WTC11 (cell line): ENCODE measurements at regions not wholly inside any gene's neighbourhood (a gene's known extent, or its start where the extent isn't known, plus 50 kb on each side); places are given as distances from the start of the nearest gene placed in this dataset.

Source experiments
- ATAC-seq: fragments of 200-7000 bp; cut with Tn5 transposase; 2 replicates; pipeline ENCODE4 v1.10.0; 2021; ENCODE audit warnings: mild to moderate bottlenecking, moderate library complexity
- CTCF ChIA-PET: fragments of 300-600 bp; sonication (Branson Sonifier 250); formaldehyde crosslinking; loops from one replicate; lab custom pipeline; 2021; ENCODE audit warnings: antibody characterized with exemption; lab: Charles Lee
- POLR2A ChIA-PET: fragments of 350-600 bp; sonication (Branson Sonifier 250); formaldehyde crosslinking; loops from one replicate; lab custom pipeline; 2021; ENCODE audit warnings: antibody characterized with exemption; lab: Charles Lee
- DNase-seq: peaks from one replicate; pipeline ENCODE4 v3.0.0; 2021; ENCODE audit warnings: low spot score
- H3K27ac Mint-ChIP-seq: 2 replicates; pipeline ENCODE4 v1.8.0; 2021; ENCODE audit warnings: mixed read lengths
- H3K27me3 Mint-ChIP-seq: 2 replicates; pipeline ENCODE4 v1.8.0; 2021; ENCODE audit warnings: low read depth, mild to moderate bottlenecking, moderate library complexity, mixed read lengths
- H3K36me3 Mint-ChIP-seq: 2 replicates; pipeline ENCODE4 v1.8.0; 2021; ENCODE audit warnings: mixed read lengths
- H3K4me1 Mint-ChIP-seq: 2 replicates; pipeline ENCODE4 v1.8.0; 2022; ENCODE audit warnings: mixed read lengths
- H3K4me3 Mint-ChIP-seq: 2 replicates; pipeline ENCODE4 v1.8.0; 2021; ENCODE audit warnings: mild to moderate bottlenecking, moderate library complexity, mixed read lengths
- H3K9me3 Mint-ChIP-seq: 2 replicates; pipeline ENCODE4 v1.8.0; 2021; ENCODE audit warnings: mixed read lengths
- CREM ChIP-seq: sonication (generic); formaldehyde crosslinking; IDR thresholded peaks from 2 replicates; pipeline ENCODE4 v1.8.1; 2022; ENCODE audit warnings: mild to moderate bottlenecking, missing genetic modification reagents, moderate library complexity
- EMX1 ChIP-seq: fragments of 250-450 bp; sonication (Bioruptor Pico); IDR thresholded peaks from 2 replicates; pipeline ENCODE4 v1.8.0; 2021; ENCODE audit warnings: mild to moderate bottlenecking
- ESRRA ChIP-seq: sonication (generic); formaldehyde crosslinking; IDR thresholded peaks from 2 replicates; pipeline ENCODE4 v1.8.1; 2022; ENCODE audit warnings: mild to moderate bottlenecking, missing genetic modification reagents, borderline replicate concordance
- ETV6 ChIP-seq: sonication (generic); formaldehyde crosslinking; IDR thresholded peaks from 2 replicates; pipeline ENCODE4 v1.8.1; 2022; ENCODE audit warnings: mild to moderate bottlenecking, missing genetic modification reagents
- GABPB1 ChIP-seq: sonication (generic); formaldehyde crosslinking; IDR thresholded peaks from 2 replicates; pipeline ENCODE4 v1.8.1; 2023; ENCODE audit warnings: mild to moderate bottlenecking, missing genetic modification reagents
- MYBL2 ChIP-seq: sonication (generic); formaldehyde crosslinking; IDR thresholded peaks from 2 replicates; pipeline ENCODE4 v1.8.1; 2023; ENCODE audit warnings: mild to moderate bottlenecking, moderate library complexity, missing genetic modification reagents
- NFYB ChIP-seq: sonication (generic); formaldehyde crosslinking; conservative IDR thresholded peaks from 2 replicates; pipeline ENCODE4 v1.8.0; 2022; ENCODE audit warnings: low read depth, missing genetic modification reagents
- NR3C1 ChIP-seq: sonication (generic); formaldehyde crosslinking; conservative IDR thresholded peaks from 2 replicates; pipeline ENCODE4 v1.8.1; 2023; ENCODE audit warnings: low read depth, mild to moderate bottlenecking, missing genetic modification reagents
- PRRX2 ChIP-seq: fragments of 250-450 bp; sonication (Bioruptor Pico); IDR thresholded peaks from 2 replicates; pipeline ENCODE4 v1.8.0; 2021; ENCODE audit warnings: mild to moderate bottlenecking
- RORB ChIP-seq: fragments of 250-450 bp; sonication (Bioruptor Pico); IDR thresholded peaks from 2 replicates; pipeline ENCODE4 v1.9.0; 2021; ENCODE audit warnings: mild to moderate bottlenecking
- SMAD4 ChIP-seq: sonication (generic); formaldehyde crosslinking; IDR thresholded peaks from 2 replicates; pipeline ENCODE4 v1.8.0; 2022; ENCODE audit warnings: mild to moderate bottlenecking, missing genetic modification reagents
- SP1 ChIP-seq: sonication (generic); formaldehyde crosslinking; conservative IDR thresholded peaks from 2 replicates; pipeline ENCODE4 v1.8.1; 2022; ENCODE audit warnings: missing genetic modification reagents
- ZNF232 ChIP-seq: sonication (generic); formaldehyde crosslinking; IDR thresholded peaks from 2 replicates; pipeline ENCODE4 v1.8.0; 2022; ENCODE audit warnings: mild to moderate bottlenecking, missing genetic modification reagents
- ZNF317 ChIP-seq: sonication (generic); formaldehyde crosslinking; IDR thresholded peaks from 2 replicates; pipeline ENCODE4 v1.8.1; 2023; ENCODE audit warnings: low read depth, mild to moderate bottlenecking, moderate library complexity, missing genetic modification reagents, borderline replicate concordance
- ZNF423 ChIP-seq: fragments of 250-450 bp; sonication (Bioruptor Pico); IDR thresholded peaks from 2 replicates; pipeline ENCODE4 v2.1.2; 2022; ENCODE audit warnings: mild to moderate bottlenecking, moderate library complexity
- TF ChIP-seq, protein P1 (sequence below): sonication (generic); formaldehyde crosslinking; IDR thresholded peaks from 2 replicates; pipeline ENCODE4 v1.8.0; 2022; ENCODE audit warnings: mild to moderate bottlenecking, missing genetic modification reagents
- TF ChIP-seq, protein P2 (sequence below): sonication (generic); formaldehyde crosslinking; IDR thresholded peaks from 2 replicates; pipeline ENCODE4 v1.8.1; 2023; ENCODE audit warnings: mild to moderate bottlenecking, missing genetic modification reagents, borderline replicate concordance
- TF ChIP-seq, protein P3 (sequence below): sonication (generic); formaldehyde crosslinking; IDR thresholded peaks from 2 replicates; pipeline ENCODE4 v1.8.1; 2023; ENCODE audit warnings: mild to moderate bottlenecking, missing genetic modification reagents, moderate library complexity
- TF ChIP-seq, protein P4 (sequence below): sonication (generic); formaldehyde crosslinking; IDR thresholded peaks from 2 replicates; pipeline ENCODE4 v1.8.1; 2023; ENCODE audit warnings: mild to moderate bottlenecking, missing genetic modification reagents
- TF ChIP-seq, protein P5 (sequence below): sonication (generic); formaldehyde crosslinking; IDR thresholded peaks from 2 replicates; pipeline ENCODE4 v1.8.1; 2022; ENCODE audit warnings: low read depth, mild to moderate bottlenecking, moderate library complexity, missing genetic modification reagents, borderline replicate concordance
- TF ChIP-seq, protein P6 (sequence below): sonication (generic); formaldehyde crosslinking; IDR thresholded peaks from 2 replicates; pipeline ENCODE4 v1.8.1; 2022; ENCODE audit warnings: mild to moderate bottlenecking, missing genetic modification reagents, moderate library complexity, borderline replicate concordance
- TF ChIP-seq, protein P7 (sequence below): fragments of 250-450 bp; sonication (Bioruptor Pico); IDR thresholded peaks from 2 replicates; pipeline ENCODE4 v1.9.0; 2021; ENCODE audit warnings: mild to moderate bottlenecking
- TF ChIP-seq, protein P8 (sequence below): sonication (generic); formaldehyde crosslinking; IDR thresholded peaks from 2 replicates; pipeline ENCODE4 v1.8.1; 2023; ENCODE audit warnings: mild to moderate bottlenecking, missing genetic modification reagents

DNA sequence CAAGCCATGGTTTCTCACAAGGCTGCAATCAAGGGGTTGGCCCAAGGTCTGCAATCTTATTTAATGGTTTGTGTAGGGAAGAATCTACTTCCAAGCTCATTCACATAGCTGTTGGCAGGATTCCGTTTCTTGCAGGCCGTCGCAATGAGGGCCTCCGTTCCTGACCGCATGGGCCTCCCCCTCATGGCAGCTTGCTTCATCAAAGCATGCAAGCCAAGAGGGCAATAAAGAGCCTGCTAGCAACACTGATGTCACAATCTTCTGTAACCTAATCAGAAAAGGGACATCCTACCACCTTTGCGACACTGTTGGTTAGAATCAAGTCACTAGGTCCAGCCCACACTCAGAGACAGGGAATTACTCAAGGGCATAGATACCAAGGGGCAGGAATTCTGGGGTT, 95.5 kb downstream of the CCT6B start:
- Mint-ChIP-seq H3K4me3 (no peak overlapping the region), H3K9me3 (peaks cover 30% of the 10 kb centered on the region), H3K36me3 (0 out of 2 replicates have a peak, but pooled peaks cover 3% of the 10 kb centered on the region), H3K27me3 (peaks cover 3% of the 10 kb centered on the region), H3K4me1 (no peaks in the 10 kb centered on the region), H3K27ac (no peak overlapping the region)
- TF ChIP-seq SP1 (CRISPR knock-in tag): no peak
- no peak for TF ChIP-seq ESRRA
- no peak for TF ChIP-seq CREM (CRISPR knock-in tag)
- TF ChIP-seq, protein P1, sequence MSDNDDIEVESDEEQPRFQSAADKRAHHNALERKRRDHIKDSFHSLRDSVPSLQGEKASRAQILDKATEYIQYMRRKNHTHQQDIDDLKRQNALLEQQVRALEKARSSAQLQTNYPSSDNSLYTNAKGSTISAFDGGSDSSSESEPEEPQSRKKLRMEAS (CRISPR knock-in tag): no peak
- TF ChIP-seq, protein P2, sequence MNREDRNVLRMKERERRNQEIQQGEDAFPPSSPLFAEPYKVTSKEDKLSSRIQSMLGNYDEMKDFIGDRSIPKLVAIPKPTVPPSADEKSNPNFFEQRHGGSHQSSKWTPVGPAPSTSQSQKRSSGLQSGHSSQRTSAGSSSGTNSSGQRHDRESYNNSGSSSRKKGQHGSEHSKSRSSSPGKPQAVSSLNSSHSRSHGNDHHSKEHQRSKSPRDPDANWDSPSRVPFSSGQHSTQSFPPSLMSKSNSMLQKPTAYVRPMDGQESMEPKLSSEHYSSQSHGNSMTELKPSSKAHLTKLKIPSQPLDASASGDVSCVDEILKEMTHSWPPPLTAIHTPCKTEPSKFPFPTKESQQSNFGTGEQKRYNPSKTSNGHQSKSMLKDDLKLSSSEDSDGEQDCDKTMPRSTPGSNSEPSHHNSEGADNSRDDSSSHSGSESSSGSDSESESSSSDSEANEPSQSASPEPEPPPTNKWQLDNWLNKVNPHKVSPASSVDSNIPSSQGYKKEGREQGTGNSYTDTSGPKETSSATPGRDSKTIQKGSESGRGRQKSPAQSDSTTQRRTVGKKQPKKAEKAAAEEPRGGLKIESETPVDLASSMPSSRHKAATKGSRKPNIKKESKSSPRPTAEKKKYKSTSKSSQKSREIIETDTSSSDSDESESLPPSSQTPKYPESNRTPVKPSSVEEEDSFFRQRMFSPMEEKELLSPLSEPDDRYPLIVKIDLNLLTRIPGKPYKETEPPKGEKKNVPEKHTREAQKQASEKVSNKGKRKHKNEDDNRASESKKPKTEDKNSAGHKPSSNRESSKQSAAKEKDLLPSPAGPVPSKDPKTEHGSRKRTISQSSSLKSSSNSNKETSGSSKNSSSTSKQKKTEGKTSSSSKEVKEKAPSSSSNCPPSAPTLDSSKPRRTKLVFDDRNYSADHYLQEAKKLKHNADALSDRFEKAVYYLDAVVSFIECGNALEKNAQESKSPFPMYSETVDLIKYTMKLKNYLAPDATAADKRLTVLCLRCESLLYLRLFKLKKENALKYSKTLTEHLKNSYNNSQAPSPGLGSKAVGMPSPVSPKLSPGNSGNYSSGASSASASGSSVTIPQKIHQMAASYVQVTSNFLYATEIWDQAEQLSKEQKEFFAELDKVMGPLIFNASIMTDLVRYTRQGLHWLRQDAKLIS (CRISPR knock-in tag): no peak
- TF ChIP-seq MYBL2: no peak
- TF ChIP-seq, protein P3, sequence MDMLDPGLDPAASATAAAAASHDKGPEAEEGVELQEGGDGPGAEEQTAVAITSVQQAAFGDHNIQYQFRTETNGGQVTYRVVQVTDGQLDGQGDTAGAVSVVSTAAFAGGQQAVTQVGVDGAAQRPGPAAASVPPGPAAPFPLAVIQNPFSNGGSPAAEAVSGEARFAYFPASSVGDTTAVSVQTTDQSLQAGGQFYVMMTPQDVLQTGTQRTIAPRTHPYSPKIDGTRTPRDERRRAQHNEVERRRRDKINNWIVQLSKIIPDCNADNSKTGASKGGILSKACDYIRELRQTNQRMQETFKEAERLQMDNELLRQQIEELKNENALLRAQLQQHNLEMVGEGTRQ (CRISPR knock-in tag): no peak
- TF ChIP-seq EMX1 (CRISPR knock-in tag): no peak
- no peak for TF ChIP-seq NR3C1 (CRISPR knock-in tag)
- TF ChIP-seq NFYB (CRISPR knock-in tag): no peak
- TF ChIP-seq, protein P4, sequence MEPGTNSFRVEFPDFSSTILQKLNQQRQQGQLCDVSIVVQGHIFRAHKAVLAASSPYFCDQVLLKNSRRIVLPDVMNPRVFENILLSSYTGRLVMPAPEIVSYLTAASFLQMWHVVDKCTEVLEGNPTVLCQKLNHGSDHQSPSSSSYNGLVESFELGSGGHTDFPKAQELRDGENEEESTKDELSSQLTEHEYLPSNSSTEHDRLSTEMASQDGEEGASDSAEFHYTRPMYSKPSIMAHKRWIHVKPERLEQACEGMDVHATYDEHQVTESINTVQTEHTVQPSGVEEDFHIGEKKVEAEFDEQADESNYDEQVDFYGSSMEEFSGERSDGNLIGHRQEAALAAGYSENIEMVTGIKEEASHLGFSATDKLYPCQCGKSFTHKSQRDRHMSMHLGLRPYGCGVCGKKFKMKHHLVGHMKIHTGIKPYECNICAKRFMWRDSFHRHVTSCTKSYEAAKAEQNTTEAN (CRISPR knock-in tag): no peak
- TF ChIP-seq ZNF317 (CRISPR knock-in tag): no peak
- TF ChIP-seq, protein P5, sequence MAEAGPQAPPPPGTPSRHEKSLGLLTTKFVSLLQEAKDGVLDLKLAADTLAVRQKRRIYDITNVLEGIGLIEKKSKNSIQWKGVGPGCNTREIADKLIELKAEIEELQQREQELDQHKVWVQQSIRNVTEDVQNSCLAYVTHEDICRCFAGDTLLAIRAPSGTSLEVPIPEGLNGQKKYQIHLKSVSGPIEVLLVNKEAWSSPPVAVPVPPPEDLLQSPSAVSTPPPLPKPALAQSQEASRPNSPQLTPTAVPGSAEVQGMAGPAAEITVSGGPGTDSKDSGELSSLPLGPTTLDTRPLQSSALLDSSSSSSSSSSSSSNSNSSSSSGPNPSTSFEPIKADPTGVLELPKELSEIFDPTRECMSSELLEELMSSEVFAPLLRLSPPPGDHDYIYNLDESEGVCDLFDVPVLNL (CRISPR knock-in tag): no peak
- TF ChIP-seq, protein P6, sequence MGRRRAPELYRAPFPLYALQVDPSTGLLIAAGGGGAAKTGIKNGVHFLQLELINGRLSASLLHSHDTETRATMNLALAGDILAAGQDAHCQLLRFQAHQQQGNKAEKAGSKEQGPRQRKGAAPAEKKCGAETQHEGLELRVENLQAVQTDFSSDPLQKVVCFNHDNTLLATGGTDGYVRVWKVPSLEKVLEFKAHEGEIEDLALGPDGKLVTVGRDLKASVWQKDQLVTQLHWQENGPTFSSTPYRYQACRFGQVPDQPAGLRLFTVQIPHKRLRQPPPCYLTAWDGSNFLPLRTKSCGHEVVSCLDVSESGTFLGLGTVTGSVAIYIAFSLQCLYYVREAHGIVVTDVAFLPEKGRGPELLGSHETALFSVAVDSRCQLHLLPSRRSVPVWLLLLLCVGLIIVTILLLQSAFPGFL (CRISPR knock-in tag): no peak
- TF ChIP-seq PRRX2 (CRISPR knock-in tag): no peak
- TF ChIP-seq ZNF423: no peak
- ATAC-seq: no peak
- ChIA-PET POLR2A (no interaction called here), CTCF (interaction anchor here (1.1 kb wide), 1 partner anchor 14 kb away, joined by 3 read pairs; no protein-coding TSS in a partner anchor)
- no peak for DNase-seq

DNA sequence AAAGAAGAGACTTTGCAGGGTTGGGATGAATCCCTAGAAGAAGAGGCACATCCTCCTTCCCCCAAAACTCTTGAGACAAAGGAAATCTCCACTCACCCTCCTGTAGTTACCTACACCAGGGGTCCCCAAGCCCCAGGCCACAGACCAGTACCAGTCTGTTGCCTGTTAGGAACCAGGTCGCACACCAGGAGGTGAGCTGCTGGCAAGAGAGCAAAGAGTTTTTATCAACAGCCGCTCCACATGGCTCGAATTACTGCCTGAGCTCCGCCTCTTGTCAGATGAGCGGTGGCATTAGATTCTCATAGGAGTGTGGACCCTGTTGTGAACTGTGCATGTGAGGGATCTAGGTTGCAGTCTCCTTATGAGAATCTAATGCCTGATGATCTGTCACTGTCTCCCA, 98.9 kb downstream of the CCT6B start:
- Mint-ChIP-seq H3K9me3 (peaks cover 17% of the 10 kb centered on the region), H3K4me1 (no peaks in the 10 kb centered on the region), H3K36me3 (no peaks in the 10 kb centered on the region), H3K27ac (no peak overlapping the region), H3K4me3 (no peak overlapping the region), H3K27me3 (peaks cover 3% of the 10 kb centered on the region)
- ChIA-PET CTCF (interaction anchor here (1.2 to 2.3 kb wide), 2 partner anchors 9 to 10 kb away, joined by 3 to 6 read pairs; no protein-coding TSS in a partner anchor), POLR2A (no interaction called here)
- no peak for DNase-seq
- no peak for ATAC-seq
- TF ChIP-seq ZNF317 (CRISPR knock-in tag): no peak
- TF ChIP-seq, protein P1 (CRISPR knock-in tag): no peak
- TF ChIP-seq RORB: no peak
- TF ChIP-seq, protein P7, sequence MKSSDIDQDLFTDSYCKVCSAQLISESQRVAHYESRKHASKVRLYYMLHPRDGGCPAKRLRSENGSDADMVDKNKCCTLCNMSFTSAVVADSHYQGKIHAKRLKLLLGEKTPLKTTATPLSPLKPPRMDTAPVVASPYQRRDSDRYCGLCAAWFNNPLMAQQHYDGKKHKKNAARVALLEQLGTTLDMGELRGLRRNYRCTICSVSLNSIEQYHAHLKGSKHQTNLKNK (CRISPR knock-in tag): no peak
- TF ChIP-seq ETV6 (CRISPR knock-in tag): no peak
- TF ChIP-seq, protein P8, sequence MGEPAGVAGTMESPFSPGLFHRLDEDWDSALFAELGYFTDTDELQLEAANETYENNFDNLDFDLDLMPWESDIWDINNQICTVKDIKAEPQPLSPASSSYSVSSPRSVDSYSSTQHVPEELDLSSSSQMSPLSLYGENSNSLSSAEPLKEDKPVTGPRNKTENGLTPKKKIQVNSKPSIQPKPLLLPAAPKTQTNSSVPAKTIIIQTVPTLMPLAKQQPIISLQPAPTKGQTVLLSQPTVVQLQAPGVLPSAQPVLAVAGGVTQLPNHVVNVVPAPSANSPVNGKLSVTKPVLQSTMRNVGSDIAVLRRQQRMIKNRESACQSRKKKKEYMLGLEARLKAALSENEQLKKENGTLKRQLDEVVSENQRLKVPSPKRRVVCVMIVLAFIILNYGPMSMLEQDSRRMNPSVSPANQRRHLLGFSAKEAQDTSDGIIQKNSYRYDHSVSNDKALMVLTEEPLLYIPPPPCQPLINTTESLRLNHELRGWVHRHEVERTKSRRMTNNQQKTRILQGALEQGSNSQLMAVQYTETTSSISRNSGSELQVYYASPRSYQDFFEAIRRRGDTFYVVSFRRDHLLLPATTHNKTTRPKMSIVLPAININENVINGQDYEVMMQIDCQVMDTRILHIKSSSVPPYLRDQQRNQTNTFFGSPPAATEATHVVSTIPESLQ: no peak
- no peak for TF ChIP-seq PRRX2 (CRISPR knock-in tag)
- TF ChIP-seq, protein P6 (CRISPR knock-in tag): no peak
- TF ChIP-seq SMAD4 (CRISPR knock-in tag): no peak
- no peak for TF ChIP-seq GABPB1 (CRISPR knock-in tag)
- TF ChIP-seq NFYB (CRISPR knock-in tag): no peak
- no peak for TF ChIP-seq ZNF232
